T-helper 22 cell (primary cell): ENCODE measurements at regions not wholly inside any gene's neighbourhood (a gene's known extent, or its start where the extent isn't known, plus 50 kb on each side); places are given as distances from the start of the nearest gene placed in this dataset.

ENCODE experiments used
- DNase-seq: peaks from one replicate; pipeline ENCODE4 v3.0.0-alpha.2; 2020; ENCODE audit warnings: low read depth

DNA sequence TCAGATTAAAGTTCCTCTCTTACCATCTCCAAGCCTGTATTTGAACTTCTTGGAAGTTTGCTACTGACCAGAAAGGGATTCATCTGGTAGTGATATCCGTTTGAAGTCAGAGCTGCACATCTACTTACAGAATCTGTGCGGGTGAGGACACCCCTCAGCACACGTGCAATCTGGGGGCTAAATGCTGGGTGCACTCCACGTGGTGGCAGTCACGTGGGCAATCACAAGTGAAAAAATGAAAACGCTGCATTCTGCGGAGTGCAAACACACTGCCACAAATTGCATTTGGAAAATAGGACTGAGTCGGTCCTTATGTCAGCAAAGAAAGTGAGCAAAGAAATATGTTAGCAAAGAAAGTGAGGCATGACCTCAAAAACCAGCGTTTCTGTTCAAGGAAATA is 76.1 kb upstream of the GYPC start:
- no peak for DNase-seq

- no peak for DNase-seq
Measured at GRCh38 chr2:126586317-126586716, 69.6 kb upstream of the GYPC start.

DNA sequence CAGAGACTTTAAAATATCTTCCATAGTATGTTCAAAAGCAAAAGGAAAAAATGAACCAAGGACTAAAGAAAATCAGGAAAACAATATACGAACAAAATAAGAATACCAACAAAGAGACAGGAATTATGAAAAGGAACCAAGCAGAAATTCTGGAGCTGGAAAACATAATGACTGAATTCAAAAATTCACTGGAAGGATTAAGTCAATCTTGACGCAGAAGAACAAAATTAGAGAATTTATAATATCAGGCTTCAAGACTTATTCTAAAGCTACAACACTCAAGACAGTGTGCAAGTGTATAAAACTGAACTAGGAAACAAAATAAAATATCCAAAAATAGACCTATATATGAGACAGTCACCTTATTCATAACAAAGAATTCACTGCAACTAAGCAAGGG is 56.9 kb upstream of the GYPC start:
- DNase-seq: no peak

DNA sequence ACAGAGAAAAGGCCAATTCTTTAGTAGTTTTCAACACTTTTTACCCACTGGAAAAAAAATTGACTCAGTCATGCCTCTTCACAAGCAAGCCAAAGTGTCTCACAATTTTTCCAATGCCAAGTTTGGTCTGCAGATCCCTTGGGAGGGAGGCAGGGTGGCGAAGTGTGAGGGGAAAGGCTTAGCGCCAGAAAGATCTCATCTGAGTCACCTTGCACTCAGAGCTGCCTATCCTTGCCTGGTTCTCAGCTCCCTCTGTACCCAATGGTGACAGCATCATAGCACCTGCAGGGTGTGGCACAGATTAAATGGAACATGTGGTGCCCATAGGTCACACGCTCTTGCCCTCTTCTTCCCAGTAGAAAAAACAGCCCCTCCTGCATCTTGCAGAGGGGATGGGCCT is 55.2 kb upstream of the GYPC start:
- no peak for DNase-seq

DNA sequence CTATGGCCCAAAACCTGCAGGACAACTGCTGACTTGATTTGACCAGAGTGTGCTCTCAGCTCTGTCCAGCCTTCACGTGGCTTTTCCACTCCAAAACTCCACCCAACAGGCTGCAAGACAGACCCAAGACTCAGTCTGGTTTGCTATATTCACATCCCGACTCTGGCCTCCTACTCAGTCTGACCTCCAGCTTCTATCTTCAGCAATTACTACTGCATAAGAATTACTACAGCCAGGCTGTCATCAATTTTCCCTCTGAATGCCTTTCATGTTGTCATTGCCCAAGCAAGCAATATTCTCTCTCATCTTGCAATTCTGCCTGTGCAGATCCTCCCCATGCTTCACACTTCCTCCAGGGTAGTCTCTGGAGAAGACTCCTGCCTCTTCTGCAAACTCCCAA is 53.6 kb upstream of the GYPC start:
- no peak for DNase-seq
